HCT116 (cell line): ENCODE measurements at regions not wholly inside any gene's neighbourhood (a gene's known extent, or its start where the extent isn't known, plus 50 kb on each side); places are given as distances from the start of the nearest gene placed in this dataset.

Experiments
- ATAC-seq: fragments of 200-7000 bp; cut with Tn5 transposase; 2 replicates; pipeline ENCODE4 v1.9.1; 2020; ENCODE audit warnings: mild to moderate bottlenecking, moderate library complexity
- BruUV-seq: library from RNA; stranded (reverse); fragments of 400-500 nt; replicated peaks from 2 replicates; lab custom pipeline; 2021; lab: Mats Ljungman, UMichigan
- CTCF ChIA-PET: fragments of 300-600 bp; sonication (Branson Sonifier 250); formaldehyde crosslinking; loops from one replicate; lab custom pipeline; 2021; ENCODE audit warnings: antibody characterized with exemption; lab: Charles Lee
- POLR2A ChIA-PET: fragments of 300-600, 350-600 bp; sonication (Branson Sonifier 250); formaldehyde crosslinking; loops from one replicate; lab custom pipeline; 2021; ENCODE audit warnings: antibody characterized with exemption; lab: Charles Lee
- RAD21 ChIA-PET, 2 experiments: fragments of 300-600 bp; sonication (Branson Sonifier 250); formaldehyde crosslinking; loops; one replicate each; lab custom pipeline; 2023; ENCODE audit warnings: low total read pairs in 2 of 2; ENCODE audit not compliant: uncharacterized antibody in 2 of 2, unreplicated experiment in 2 of 2, low non-redundant PET in 1 of 2; lab: Charles Lee
- DNase-seq: peaks from one replicate; pipeline ENCODE4 v3.0.0-alpha.2; 2010; ENCODE audit warnings: low read depth, low spot score
- H2AFZ ChIP-seq: fragments of 200-600 bp; shearing (Covaris generic), sonication (generic); 2 replicates; pipeline ENCODE4 v1.6.1; 2017; ENCODE audit warnings: low read depth, mixed run types, mixed read lengths, antibody characterized with exemption, low read length; ENCODE audit not compliant: poor library complexity, severe bottlenecking
- H3K27ac ChIP-seq: 2 replicates; pipeline ENCODE4 v1.5.1; 2012; ENCODE audit warnings: low read depth, low read length
- H3K27me3 ChIP-seq: fragments of 200-600 bp; sonication (generic); 2 replicates; pipeline ENCODE4 v1.6.1; 2016; ENCODE audit warnings: mixed run types, low read length, mixed read lengths; ENCODE audit not compliant: insufficient read depth
- H3K36me3 ChIP-seq, 2 experiments: fragments of 200-500 bp in 1 of 2; fragments of 200-600 bp in 1 of 2; sonication (Bioruptor generic) in 1 of 2; sonication (generic) in 1 of 2; 2 replicates each; pipeline versions ENCODE4 v1.5.1 to v1.6.1; 2014 to 2016; ENCODE audit warnings: low read length in 2 of 2, inconsistent platforms in 1 of 2, mixed read lengths in 1 of 2, mixed run types in 1 of 2; ENCODE audit not compliant: insufficient read depth in 2 of 2, control insufficient read depth in 1 of 2
- H3K4me1 ChIP-seq, 2 experiments: fragments of 200-600 bp in 1 of 2; sonication (generic) in 1 of 2; 2 replicates each; pipeline versions ENCODE4 v1.5.1 to v1.6.1; 2012 to 2017; ENCODE audit warnings: low read length in 2 of 2, inconsistent platforms in 1 of 2, mild to moderate bottlenecking in 1 of 2, mixed read lengths in 1 of 2, mixed run types in 1 of 2, moderate library complexity in 1 of 2; ENCODE audit not compliant: insufficient read depth in 2 of 2, control insufficient read depth in 1 of 2
- H3K4me2 ChIP-seq: fragments of 200-600 bp; sonication (generic); 2 replicates; pipeline ENCODE4 v1.6.1; 2017; ENCODE audit warnings: mixed run types, low read length, mixed read lengths
- H3K4me3 ChIP-seq, 2 experiments: fragments of 200-600 bp in 1 of 2; sonication (generic) in 1 of 2; replicated peaks in 1 of 2; 2 replicates each; pipeline ENCODE4 v1.5.1; 2011 to 2016; ENCODE audit warnings: low read length in 2 of 2, control low read depth in 1 of 2, low read depth in 1 of 2, mild to moderate bottlenecking in 1 of 2, mixed read lengths in 1 of 2, mixed run types in 1 of 2
- H3K79me2 ChIP-seq: fragments of 200-600 bp; sonication (generic); 2 replicates; pipeline ENCODE4 v1.6.1; 2017; ENCODE audit warnings: mild to moderate bottlenecking, mixed run types, low read length, moderate library complexity, mixed read lengths; ENCODE audit not compliant: insufficient read depth
- H3K9ac ChIP-seq: fragments of 200-600 bp; sonication (generic); 2 replicates; pipeline ENCODE4 v1.6.1; 2016; ENCODE audit warnings: low read length, mixed read lengths
- H3K9me2 ChIP-seq: fragments of 200-600 bp; sonication (generic), shearing (Covaris generic); 2 replicates; pipeline ENCODE4 v1.6.1; 2017; ENCODE audit warnings: mixed run types, mild to moderate bottlenecking, moderate library complexity; ENCODE audit not compliant: insufficient read depth
- H3K9me3 ChIP-seq, 2 experiments: fragments of 200-500 bp in 1 of 2; fragments of 200-600 bp in 1 of 2; sonication (Bioruptor generic) in 1 of 2; sonication (generic) in 1 of 2; 2 replicates each; pipeline ENCODE4 v1.6.1; 2014 to 2017; ENCODE audit warnings: low read length in 2 of 2, mixed read lengths in 2 of 2, inconsistent platforms in 1 of 2, low read depth in 1 of 2, mild to moderate bottlenecking in 1 of 2, mixed run types in 1 of 2, moderate library complexity in 1 of 2; ENCODE audit not compliant: control insufficient read depth in 1 of 2, insufficient read depth in 1 of 2
- H4K20me1 ChIP-seq: fragments of 200-600 bp; sonication (generic), shearing (Covaris generic); 2 replicates; pipeline ENCODE4 v1.6.1; 2017; ENCODE audit warnings: mixed run types, mild to moderate bottlenecking, moderate library complexity; ENCODE audit not compliant: insufficient read depth
- CBX3 ChIP-seq: IDR thresholded peaks from 2 replicates; pipeline ENCODE4 v1.6.1; 2012; ENCODE audit warnings: low read depth
- CTCF ChIP-seq, 3 experiments: fragments of 200-600 bp in 1 of 3; sonication (generic) in 1 of 3; IDR thresholded peaks in 2 of 3; conservative IDR thresholded peaks in 1 of 3; 2 replicates each; pipeline ENCODE4 v1.5.1; 2012 to 2017; ENCODE audit warnings: low read depth in 2 of 3, low read length in 2 of 3, antibody characterized with exemption in 1 of 3, borderline replicate concordance in 1 of 3, control low read depth in 1 of 3, mild to moderate bottlenecking in 1 of 3, mixed read lengths in 1 of 3, mixed run types in 1 of 3, moderate library complexity in 1 of 3; ENCODE audit not compliant: insufficient read depth in 1 of 3
- EZH2phosphoT487 ChIP-seq: fragments of 200-600 bp; IDR thresholded peaks from 2 replicates; pipeline ENCODE4 v1.6.1; 2018; ENCODE audit warnings: antibody characterized with exemption, borderline replicate concordance
- JUND ChIP-seq: IDR thresholded peaks from 2 replicates; pipeline ENCODE4 v1.6.1; 2012
- MAX ChIP-seq: IDR thresholded peaks from 2 replicates; pipeline ENCODE4 v1.6.1; 2012
- POLR2AphosphoS5 ChIP-seq: IDR thresholded peaks from 2 replicates; pipeline ENCODE4 v1.6.1; 2011; ENCODE audit warnings: mild to moderate bottlenecking, low read depth, low read length, moderate library complexity
- ZBTB33 ChIP-seq: IDR thresholded peaks from 2 replicates; pipeline ENCODE4 v1.6.1; 2011; ENCODE audit warnings: mild to moderate bottlenecking, low read length, moderate library complexity; ENCODE audit not compliant: insufficient replicate concordance; ENCODE audit errors: extremely low read depth
- ZNF274 ChIP-seq: fragments of 200-500 bp; sonication (Bioruptor generic); IDR thresholded peaks from 2 replicates; pipeline ENCODE4 v1.6.1; 2014; ENCODE audit warnings: mild to moderate bottlenecking, low read depth, low read length, inconsistent platforms
- intact Hi-C: fragments of 100-400 bp; cut with micrococcal nuclease; formaldehyde crosslinking; loops from 2 replicates; pipeline ENCODE4 v1.10.0; 2022

GRCh38 chr7:94243066-94243711 lies 151.5 kb upstream of the COL1A2 start:
- H3K4me2 ChIP-seq: no peak overlapping the region
- POLR2A ChIA-PET: no interaction called here
- H3K9me3 ChIP-seq: no peaks in the 10 kb centered on the region
- H3K36me3 ChIP-seq: no peaks in the 10 kb centered on the region
- H3K9ac ChIP-seq: no peak overlapping the region
- DNase-seq (no peak), ATAC-seq (no peak)
- RAD21 ChIA-PET: no interaction called here
- H4K20me1 ChIP-seq: no peaks in the 10 kb centered on the region; the same call in 1 of the 2 replicates
- intact Hi-C loops: loop anchor here (10.0 kb wide), 1 partner anchor 438 kb away; no protein-coding TSS in a partner anchor
- BruUV-seq: no TSS peak
- no peaks in the 10 kb centered on the region for H3K4me1 ChIP-seq
- CTCF ChIA-PET: no interaction called here
- no peak overlapping the region for H3K4me3 ChIP-seq
- no peaks in the 10 kb centered on the region for H3K27me3 ChIP-seq
- no peaks in the 10 kb centered on the region for H3K79me2 ChIP-seq
- no peak for TF ChIP-seq JUND
- H3K27ac ChIP-seq: no peak overlapping the region
- H3K9me2 ChIP-seq: no peaks in the 10 kb centered on the region
- no peak overlapping the region for H2AFZ ChIP-seq

GRCh38 chr7:94244760-94245159 lies 149.9 kb upstream of the COL1A2 start:
- no peak overlapping the region for H3K4me2 ChIP-seq

More at GRCh38 chr7:94244760-94245159, 149.9 kb upstream of the COL1A2 start:
- H3K9me3 ChIP-seq: no peaks in the 10 kb centered on the region
- H3K9ac ChIP-seq: no peak overlapping the region
- no peaks in the 10 kb centered on the region for H3K9me2 ChIP-seq
- CTCF ChIA-PET: no interaction called here
- no peaks in the 10 kb centered on the region for H3K79me2 ChIP-seq
- TF ChIP-seq POLR2AphosphoS5 (no peak), ZBTB33 (no peak), EZH2phosphoT487 (no peak), CBX3 (no peak), MAX (no peak), CTCF (IDR thresholded peaks at IDR 0.05 in 2 of 3, conservative IDR thresholded peaks at IDR 0.05 in 1 of 3; ENCODE audit: borderline replicate concordance in 1 of 3, insufficient read depth in 1 of 3, low read depth in 2 of 3, low read length in 2 of 3) (no peak), ZNF274 (no peak)
- intact Hi-C loops: loop anchor here (10.0 kb wide), 1 partner anchor 440 kb away; no protein-coding TSS in a partner anchor
- no peaks in the 10 kb centered on the region; the same call in 1 of the 2 replicates for H4K20me1 ChIP-seq
- RAD21 ChIA-PET: no interaction called here
- H3K4me3 ChIP-seq: no peak overlapping the region
- H3K36me3 ChIP-seq: no peaks in the 10 kb centered on the region
- H3K27ac ChIP-seq: no peak overlapping the region
- no TSS peak for BruUV-seq
- no peak overlapping the region for H2AFZ ChIP-seq
- H3K4me1 ChIP-seq: no peaks in the 10 kb centered on the region
- H3K27me3 ChIP-seq: no peaks in the 10 kb centered on the region
- ATAC-seq (no peak), DNase-seq (no peak)
- POLR2A ChIA-PET: no interaction called here
